ENCODE measurements at regions not wholly inside any gene's neighbourhood (a gene's known extent, or its start where the extent isn't known, plus 50 kb on each side); places are given as distances from the start of the nearest gene placed in this dataset.

- no peak for TF ChIP-seq CTCF (IDR thresholded peaks at IDR 0.05; ENCODE audit: low read depth, low read length, missing control alignments)
- in situ Hi-C loops (cut with HindIII; ENCODE audit: low sequenced_read_pairs), result no loop called here
- no peak for DNase-seq (ENCODE audit: low read depth)
- H3K4me3 ChIP-seq (ENCODE audit: low read depth, low read length), result no peak overlapping the region
Observed at GRCh38 chr9:81741103-81741502, 51.8 kb upstream of the TLE1 start.

GRCh38 chr9:81748091-81748490 is 58.7 kb upstream of the TLE1 start:
- in situ Hi-C loops (cut with HindIII; ENCODE audit: low sequenced_read_pairs), result no loop called here
- H3K4me3 ChIP-seq (ENCODE audit: low read depth, low read length), result no peak overlapping the region
- no peak for DNase-seq (ENCODE audit: low read depth)
- TF ChIP-seq CTCF (IDR thresholded peaks at IDR 0.05; ENCODE audit: low read depth, low read length, missing control alignments), result no peak

- no peak overlapping the region for H3K4me3 ChIP-seq (ENCODE audit: low read depth, low read length)
- TF ChIP-seq CTCF (IDR thresholded peaks at IDR 0.05; ENCODE audit: low read depth, low read length, missing control alignments), result no peak
- no peak for DNase-seq (ENCODE audit: low read depth)
- in situ Hi-C loops (cut with HindIII; ENCODE audit: low sequenced_read_pairs), result no loop called here
Observed at GRCh38 chr9:81753436-81753835, 64.1 kb upstream of the TLE1 start.

- in situ Hi-C loops (cut with HindIII; ENCODE audit: low sequenced_read_pairs), result no loop called here
- no peak for DNase-seq (ENCODE audit: low read depth)
- no peak for TF ChIP-seq CTCF (IDR thresholded peaks at IDR 0.05; ENCODE audit: low read depth, low read length, missing control alignments)
- H3K4me3 ChIP-seq (ENCODE audit: low read depth, low read length), result no peak overlapping the region
Observed at GRCh38 chr9:81754245-81754644, 64.9 kb upstream of the TLE1 start.

- no peak for DNase-seq (ENCODE audit: low read depth)
- TF ChIP-seq CTCF (IDR thresholded peaks at IDR 0.05; ENCODE audit: low read depth, low read length, missing control alignments), result no peak
- no peak overlapping the region for H3K4me3 ChIP-seq (ENCODE audit: low read depth, low read length)
- in situ Hi-C loops (cut with HindIII; ENCODE audit: low sequenced_read_pairs), result no loop called here
Observed at GRCh38 chr9:81755721-81756120, 66.4 kb upstream of the TLE1 start.

- in situ Hi-C loops (cut with HindIII; ENCODE audit: low sequenced_read_pairs), result no loop called here
- no peak overlapping the region for H3K4me3 ChIP-seq (ENCODE audit: low read depth, low read length)
- TF ChIP-seq CTCF (IDR thresholded peaks at IDR 0.05; ENCODE audit: low read depth, low read length, missing control alignments), result no peak
- DNase-seq (ENCODE audit: low read depth), result no peak
Observed at GRCh38 chr9:81756561-81756960, 67.2 kb upstream of the TLE1 start.
